NT2/D1 (cell line): ENCODE measurements at regions not wholly inside any gene's neighbourhood (a gene's known extent, or its start where the extent isn't known, plus 50 kb on each side); places are given as distances from the start of the nearest gene placed in this dataset.
"Not testable (repeated sequence)": the region's sequence is repeated elsewhere in the genome, so short reads cannot be mapped to it uniquely, and the experiment has no call there.

Source experiments
- DNase-seq: peaks from one replicate; pipeline ENCODE4 v3.0.0-alpha.2; 2011; ENCODE audit warnings: low read depth, low spot score
- H3K27me3 ChIP-seq: 2 replicates; pipeline ENCODE4 v1.6.0; 2011; ENCODE audit warnings: mild to moderate bottlenecking; ENCODE audit not compliant: insufficient read length, insufficient read depth
- H3K36me3 ChIP-seq: 2 replicates; pipeline ENCODE4 v1.6.1; 2011; ENCODE audit warnings: mild to moderate bottlenecking, low read length, mixed read lengths; ENCODE audit not compliant: insufficient read depth, insufficient read length
- H3K4me1 ChIP-seq: 2 replicates; pipeline ENCODE4 v1.5.1; 2011; ENCODE audit not compliant: insufficient read depth, insufficient read length
- H3K4me3 ChIP-seq: 2 replicates; pipeline ENCODE4 v1.5.1; 2011; ENCODE audit warnings: low read depth; ENCODE audit not compliant: insufficient read length
- H3K9ac ChIP-seq: 2 replicates; pipeline ENCODE4 v1.6.0; 2011; ENCODE audit warnings: low read depth; ENCODE audit not compliant: insufficient read length
- H3K9me3 ChIP-seq: 2 replicates; pipeline ENCODE4 v1.5.1; 2011; ENCODE audit warnings: mild to moderate bottlenecking, low read length; ENCODE audit not compliant: insufficient read depth
- SUZ12 ChIP-seq: IDR thresholded peaks from 2 replicates; pipeline ENCODE4 v1.6.1; 2011; ENCODE audit not compliant: insufficient read length, insufficient read depth; ENCODE audit errors: extremely low read depth
- YY1 ChIP-seq: IDR thresholded peaks from 2 replicates; pipeline ENCODE4 v1.6.1; 2011; ENCODE audit not compliant: insufficient read length, insufficient read depth
- ZNF274 ChIP-seq: IDR thresholded peaks from 2 replicates; pipeline ENCODE4 v1.6.1; 2011; ENCODE audit warnings: mild to moderate bottlenecking, low read depth, low read length

GRCh38 chr4:101647710-101648034, 142.9 kb upstream of the BANK1 start:
- no peak for DNase-seq
- Histone ChIP-seq H3K4me3 (no peak overlapping the region), H3K9ac (no peak overlapping the region), H3K36me3 (no peaks in the 10 kb centered on the region), H3K4me1 (no peaks in the 10 kb centered on the region), H3K9me3 (no peaks in the 10 kb centered on the region), H3K27me3 (no peaks in the 10 kb centered on the region)
- no peak for TF ChIP-seq SUZ12
- no peak for TF ChIP-seq ZNF274
- TF ChIP-seq YY1: no peak

- H3K27me3 ChIP-seq: no peaks in the 10 kb centered on the region
- H3K36me3 ChIP-seq: no peaks in the 10 kb centered on the region
- H3K9ac ChIP-seq: no peak overlapping the region
- no peaks in the 10 kb centered on the region for H3K4me1 ChIP-seq
- H3K4me3 ChIP-seq: no peak overlapping the region
- no peaks in the 10 kb centered on the region for H3K9me3 ChIP-seq
- TF ChIP-seq SUZ12 (no peak), ZNF274 (no peak), YY1 (no peak)
- no peak for DNase-seq
Measured at GRCh38 chr4:101644516-101644915, 146.0 kb upstream of the BANK1 start.

GRCh38 chr4:101643186-101643837, 147.2 kb upstream of the BANK1 start:
- no peak overlapping the region for H3K4me3 ChIP-seq
- H3K27me3 ChIP-seq: no peaks in the 10 kb centered on the region
- no peaks in the 10 kb centered on the region for H3K4me1 ChIP-seq
- TF ChIP-seq YY1 (no peak), SUZ12 (no peak), ZNF274 (no peak)
- H3K36me3 ChIP-seq: no peaks in the 10 kb centered on the region
- no peaks in the 10 kb centered on the region for H3K9me3 ChIP-seq
- no peak for DNase-seq
- no peak overlapping the region for H3K9ac ChIP-seq

GRCh38 chr4:101632766-101633165, 157.8 kb upstream of the BANK1 start:
- not testable (repeated sequence) for H3K36me3 ChIP-seq, H3K27me3 ChIP-seq, H3K4me3 ChIP-seq, H3K4me1 ChIP-seq, H3K9ac ChIP-seq, DNase-seq, H3K9me3 ChIP-seq

GRCh38 chr4:101630319-101630986, 160.1 kb upstream of the BANK1 start:
- H3K4me1 ChIP-seq: no peaks in the 10 kb centered on the region
- no peak for TF ChIP-seq SUZ12
- TF ChIP-seq ZNF274: no peak
- TF ChIP-seq YY1: no peak
- no peaks in the 10 kb centered on the region for H3K27me3 ChIP-seq

DNA sequence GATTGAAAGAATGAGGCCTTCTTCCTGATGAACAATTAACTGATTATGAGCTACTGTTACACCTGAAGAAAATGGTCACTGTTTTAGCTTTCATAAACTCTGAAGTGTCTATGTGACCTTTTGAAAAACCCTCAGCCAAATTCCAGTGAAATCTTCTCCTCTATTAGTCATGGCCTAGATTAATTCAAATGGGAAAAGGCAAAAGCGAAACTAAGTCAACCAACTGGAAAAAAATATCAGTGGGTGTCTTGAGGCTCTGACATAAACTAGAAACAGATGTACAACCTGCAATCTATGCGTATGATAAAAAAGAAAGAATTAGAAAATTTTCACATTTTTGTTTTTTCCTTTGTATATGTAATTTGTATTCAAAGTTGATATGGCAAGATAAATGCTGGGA, 169.4 kb upstream of the BANK1 start:
- Histone ChIP-seq H3K27me3 (no peaks in the 10 kb centered on the region), H3K4me1 (no peaks in the 10 kb centered on the region), H3K36me3 (no peaks in the 10 kb centered on the region), H3K9ac (no peak overlapping the region), H3K4me3 (no peak overlapping the region), H3K9me3 (no peaks in the 10 kb centered on the region)
- no peak for DNase-seq
- TF ChIP-seq SUZ12 (no peak), ZNF274 (no peak)

More at GRCh38 chr4:101630319-101630986, 160.1 kb upstream of the BANK1 start:
- Histone ChIP-seq H3K9ac (no peak overlapping the region), H3K4me3 (no peak overlapping the region), H3K9me3 (no peaks in the 10 kb centered on the region), H3K36me3 (no peaks in the 10 kb centered on the region)
- no peak for DNase-seq

- TF ChIP-seq SUZ12: no peak
- no peak for TF ChIP-seq YY1
- TF ChIP-seq ZNF274: no peak
Measured at GRCh38 chr4:101615652-101616051, 174.9 kb upstream of the BANK1 start.

DNA sequence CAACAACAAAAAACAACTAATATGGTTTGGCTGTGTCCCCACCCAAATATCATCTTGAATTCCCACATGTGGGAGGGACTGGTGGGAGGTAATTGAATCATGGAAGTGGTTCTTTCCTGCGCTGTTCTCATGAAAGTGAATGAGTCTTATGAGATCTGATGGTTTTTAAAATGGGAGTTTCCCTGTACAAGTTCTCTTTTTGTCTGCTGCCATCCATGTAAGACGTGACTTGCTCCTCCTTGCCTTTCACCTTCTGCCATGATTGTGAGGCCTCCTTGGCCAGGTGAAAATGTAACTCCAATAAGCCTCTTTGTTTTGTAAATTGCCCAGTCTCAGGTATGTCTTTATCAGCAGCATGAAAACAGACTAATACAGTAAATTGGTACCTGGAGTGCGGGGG, 183.5 kb upstream of the BANK1 start:
- not testable (repeated sequence) for H3K27me3 ChIP-seq, H3K4me3 ChIP-seq, H3K36me3 ChIP-seq, H3K9me3 ChIP-seq, H3K9ac ChIP-seq, H3K4me1 ChIP-seq, DNase-seq

More at GRCh38 chr4:101615652-101616051, 174.9 kb upstream of the BANK1 start:
- DNase-seq: no peak
- H3K27me3 ChIP-seq: no peaks in the 10 kb centered on the region
- H3K4me3 ChIP-seq: no peak overlapping the region
- no peaks in the 10 kb centered on the region for H3K4me1 ChIP-seq
- H3K9me3 ChIP-seq: no peaks in the 10 kb centered on the region
- no peak overlapping the region for H3K9ac ChIP-seq
- H3K36me3 ChIP-seq: no peaks in the 10 kb centered on the region
